HCT116 (cell line): ENCODE measurements at regions not wholly inside any gene's neighbourhood (a gene's known extent, or its start where the extent isn't known, plus 50 kb on each side); places are given as distances from the start of the nearest gene placed in this dataset.

Experiments used
- ATAC-seq: fragments of 200-7000 bp; cut with Tn5 transposase; 2 replicates; pipeline ENCODE4 v1.9.1; 2020; ENCODE audit warnings: mild to moderate bottlenecking, moderate library complexity
- BruUV-seq: library from RNA; stranded (reverse); fragments of 400-500 nt; replicated peaks from 2 replicates; lab custom pipeline; 2021; lab: Mats Ljungman, UMichigan
- CTCF ChIA-PET: fragments of 300-600 bp; sonication (Branson Sonifier 250); formaldehyde crosslinking; loops from one replicate; lab custom pipeline; 2021; ENCODE audit warnings: antibody characterized with exemption; lab: Charles Lee
- POLR2A ChIA-PET: fragments of 300-600, 350-600 bp; sonication (Branson Sonifier 250); formaldehyde crosslinking; loops from one replicate; lab custom pipeline; 2021; ENCODE audit warnings: antibody characterized with exemption; lab: Charles Lee
- RAD21 ChIA-PET, 2 experiments: fragments of 300-600 bp; sonication (Branson Sonifier 250); formaldehyde crosslinking; loops; one replicate each; lab custom pipeline; 2023; ENCODE audit warnings: low total read pairs in 2 of 2; ENCODE audit not compliant: uncharacterized antibody in 2 of 2, unreplicated experiment in 2 of 2, low non-redundant PET in 1 of 2; lab: Charles Lee
- DNase-seq: peaks from one replicate; pipeline ENCODE4 v3.0.0-alpha.2; 2010; ENCODE audit warnings: low read depth, low spot score
- H2AFZ ChIP-seq: fragments of 200-600 bp; shearing (Covaris generic), sonication (generic); 2 replicates; pipeline ENCODE4 v1.6.1; 2017; ENCODE audit warnings: low read depth, mixed run types, mixed read lengths, antibody characterized with exemption, low read length; ENCODE audit not compliant: poor library complexity, severe bottlenecking
- H3K27ac ChIP-seq: 2 replicates; pipeline ENCODE4 v1.5.1; 2012; ENCODE audit warnings: low read depth, low read length
- H3K27me3 ChIP-seq: fragments of 200-600 bp; sonication (generic); 2 replicates; pipeline ENCODE4 v1.6.1; 2016; ENCODE audit warnings: mixed run types, low read length, mixed read lengths; ENCODE audit not compliant: insufficient read depth
- H3K36me3 ChIP-seq, 2 experiments: fragments of 200-500 bp in 1 of 2; fragments of 200-600 bp in 1 of 2; sonication (Bioruptor generic) in 1 of 2; sonication (generic) in 1 of 2; 2 replicates each; pipeline versions ENCODE4 v1.5.1 to v1.6.1; 2014 to 2016; ENCODE audit warnings: low read length in 2 of 2, inconsistent platforms in 1 of 2, mixed read lengths in 1 of 2, mixed run types in 1 of 2; ENCODE audit not compliant: insufficient read depth in 2 of 2, control insufficient read depth in 1 of 2
- H3K4me1 ChIP-seq, 2 experiments: fragments of 200-600 bp in 1 of 2; sonication (generic) in 1 of 2; 2 replicates each; pipeline versions ENCODE4 v1.5.1 to v1.6.1; 2012 to 2017; ENCODE audit warnings: low read length in 2 of 2, inconsistent platforms in 1 of 2, mild to moderate bottlenecking in 1 of 2, mixed read lengths in 1 of 2, mixed run types in 1 of 2, moderate library complexity in 1 of 2; ENCODE audit not compliant: insufficient read depth in 2 of 2, control insufficient read depth in 1 of 2
- H3K4me2 ChIP-seq: fragments of 200-600 bp; sonication (generic); 2 replicates; pipeline ENCODE4 v1.6.1; 2017; ENCODE audit warnings: mixed run types, low read length, mixed read lengths
- H3K4me3 ChIP-seq, 2 experiments: fragments of 200-600 bp in 1 of 2; sonication (generic) in 1 of 2; replicated peaks in 1 of 2; 2 replicates each; pipeline ENCODE4 v1.5.1; 2011 to 2016; ENCODE audit warnings: low read length in 2 of 2, control low read depth in 1 of 2, low read depth in 1 of 2, mild to moderate bottlenecking in 1 of 2, mixed read lengths in 1 of 2, mixed run types in 1 of 2
- H3K79me2 ChIP-seq: fragments of 200-600 bp; sonication (generic); 2 replicates; pipeline ENCODE4 v1.6.1; 2017; ENCODE audit warnings: mild to moderate bottlenecking, mixed run types, low read length, moderate library complexity, mixed read lengths; ENCODE audit not compliant: insufficient read depth
- H3K9ac ChIP-seq: fragments of 200-600 bp; sonication (generic); 2 replicates; pipeline ENCODE4 v1.6.1; 2016; ENCODE audit warnings: low read length, mixed read lengths
- H3K9me2 ChIP-seq: fragments of 200-600 bp; sonication (generic), shearing (Covaris generic); 2 replicates; pipeline ENCODE4 v1.6.1; 2017; ENCODE audit warnings: mixed run types, mild to moderate bottlenecking, moderate library complexity; ENCODE audit not compliant: insufficient read depth
- H3K9me3 ChIP-seq, 2 experiments: fragments of 200-500 bp in 1 of 2; fragments of 200-600 bp in 1 of 2; sonication (Bioruptor generic) in 1 of 2; sonication (generic) in 1 of 2; 2 replicates each; pipeline ENCODE4 v1.6.1; 2014 to 2017; ENCODE audit warnings: low read length in 2 of 2, mixed read lengths in 2 of 2, inconsistent platforms in 1 of 2, low read depth in 1 of 2, mild to moderate bottlenecking in 1 of 2, mixed run types in 1 of 2, moderate library complexity in 1 of 2; ENCODE audit not compliant: control insufficient read depth in 1 of 2, insufficient read depth in 1 of 2
- H4K20me1 ChIP-seq: fragments of 200-600 bp; sonication (generic), shearing (Covaris generic); 2 replicates; pipeline ENCODE4 v1.6.1; 2017; ENCODE audit warnings: mixed run types, mild to moderate bottlenecking, moderate library complexity; ENCODE audit not compliant: insufficient read depth
- CBX3 ChIP-seq: IDR thresholded peaks from 2 replicates; pipeline ENCODE4 v1.6.1; 2012; ENCODE audit warnings: low read depth
- ELF1 ChIP-seq: IDR thresholded peaks from 2 replicates; pipeline ENCODE4 v1.6.1; 2012; ENCODE audit warnings: low read depth, borderline replicate concordance
- EZH2 ChIP-seq: fragments of 200-600 bp; sonication (generic); IDR thresholded peaks from 2 replicates; pipeline ENCODE4 v1.6.1; 2017; ENCODE audit warnings: antibody characterized with exemption, mixed run types
- EZH2phosphoT487 ChIP-seq: fragments of 200-600 bp; IDR thresholded peaks from 2 replicates; pipeline ENCODE4 v1.6.1; 2018; ENCODE audit warnings: antibody characterized with exemption, borderline replicate concordance
- JUND ChIP-seq: IDR thresholded peaks from 2 replicates; pipeline ENCODE4 v1.6.1; 2012
- MAX ChIP-seq: IDR thresholded peaks from 2 replicates; pipeline ENCODE4 v1.6.1; 2012
- POLR2A ChIP-seq: IDR thresholded peaks from 2 replicates; pipeline ENCODE4 v1.7.0; 2011; ENCODE audit warnings: borderline replicate concordance; ENCODE audit not compliant: insufficient read depth, insufficient read length; ENCODE audit errors: extremely low read depth
- POLR2AphosphoS5 ChIP-seq: IDR thresholded peaks from 2 replicates; pipeline ENCODE4 v1.6.1; 2011; ENCODE audit warnings: mild to moderate bottlenecking, low read depth, low read length, moderate library complexity
- RAD21 ChIP-seq: IDR thresholded peaks from 2 replicates; pipeline ENCODE4 v1.6.1; 2012; ENCODE audit warnings: low read depth, mild to moderate bottlenecking
- SP1 ChIP-seq: IDR thresholded peaks from 2 replicates; pipeline ENCODE4 v1.6.1; 2012; ENCODE audit warnings: low read depth
- TCF7L2 ChIP-seq: IDR thresholded peaks from 2 replicates; pipeline ENCODE4 v1.7.0; 2011; ENCODE audit warnings: borderline replicate concordance, inconsistent platforms; ENCODE audit not compliant: insufficient read depth, insufficient read length; ENCODE audit errors: extremely low read depth
- ZBTB33 ChIP-seq: IDR thresholded peaks from 2 replicates; pipeline ENCODE4 v1.6.1; 2011; ENCODE audit warnings: mild to moderate bottlenecking, low read length, moderate library complexity; ENCODE audit not compliant: insufficient replicate concordance; ENCODE audit errors: extremely low read depth
- ZFX ChIP-seq: fragments of 450-650 bp; IDR thresholded peaks from 2 replicates; pipeline ENCODE4 v1.6.1; 2017
- intact Hi-C: fragments of 100-400 bp; cut with micrococcal nuclease; formaldehyde crosslinking; loops from 2 replicates; pipeline ENCODE4 v1.10.0; 2022
- TF ChIP-seq, protein P1 (sequence below): IDR thresholded peaks from 2 replicates; pipeline ENCODE4 v1.6.1; 2012

DNA sequence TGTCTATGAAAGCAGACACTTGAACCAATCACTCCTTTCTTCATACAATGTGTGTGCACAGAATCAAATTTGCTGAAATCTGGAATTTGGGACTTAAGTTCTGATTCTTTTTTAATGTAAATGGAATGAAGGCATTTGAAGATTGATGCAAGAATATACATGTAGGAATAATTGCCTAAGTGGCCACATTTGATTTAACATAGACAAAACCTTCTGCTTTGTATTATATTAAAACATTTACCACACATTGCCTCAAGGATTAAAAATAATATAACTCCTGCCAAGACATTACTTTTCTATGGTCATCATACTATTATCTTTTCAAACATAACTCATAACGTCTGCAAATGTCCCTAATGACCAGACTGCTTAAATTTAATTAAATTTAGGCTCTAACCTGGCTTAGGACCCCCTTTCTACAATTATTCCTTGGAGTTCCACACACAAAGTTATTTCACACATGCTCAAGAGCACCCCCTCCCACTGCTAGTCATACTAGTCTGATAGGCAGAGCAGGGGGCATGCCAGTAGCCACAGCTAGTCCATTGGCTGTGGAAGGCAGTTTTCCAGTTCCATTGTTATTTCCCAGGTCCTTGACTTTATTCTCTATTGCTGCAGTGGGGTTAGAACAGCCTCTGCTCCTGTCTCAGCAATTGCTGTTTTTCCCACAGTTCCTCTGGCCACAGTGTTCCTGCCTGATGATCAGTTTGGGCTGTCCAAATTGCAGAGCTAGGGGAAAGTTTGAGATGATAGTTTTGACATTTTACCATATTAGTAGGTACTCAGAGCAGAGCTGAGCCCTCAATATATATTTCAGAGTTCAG lies 360.6 kb upstream of the GRAMD2B start:
- no peak overlapping the region for H2AFZ ChIP-seq
- no peaks in the 10 kb centered on the region for H3K27me3 ChIP-seq

GRCh38 chr5:126065061-126065460 lies 358.1 kb upstream of the GRAMD2B start:
- H3K4me1 ChIP-seq = no peaks in the 10 kb centered on the region
- POLR2A ChIA-PET = no interaction called here

More for the DNA sequence above, 360.6 kb upstream of the GRAMD2B start:
- Histone ChIP-seq H3K27ac (no peak overlapping the region), H3K4me1 (no peaks in the 10 kb centered on the region), H3K9me3 (no peaks in the 10 kb centered on the region), H3K9ac (no peak overlapping the region), H4K20me1 (no peaks in the 10 kb centered on the region), H3K9me2 (no peaks in the 10 kb centered on the region), H3K36me3 (no peaks in the 10 kb centered on the region), H3K4me3 (no peak overlapping the region), H3K79me2 (no peaks in the 10 kb centered on the region), H3K4me2 (no peak overlapping the region)
- DNase-seq (no peak), ATAC-seq (no peak)
- intact Hi-C loops = no loop called here
- no peak for TF ChIP-seq EZH2
- TF ChIP-seq ZFX = no peak
- ChIA-PET RAD21 (no interaction called here), CTCF (no interaction called here), POLR2A (no interaction called here)
- no TSS peak for BruUV-seq

More at GRCh38 chr5:126065061-126065460, 358.1 kb upstream of the GRAMD2B start:
- ChIA-PET CTCF (no interaction called here), RAD21 (no interaction called here)
- H3K36me3 ChIP-seq = no peaks in the 10 kb centered on the region
- no peak for DNase-seq
- BruUV-seq = no TSS peak
- no peaks in the 10 kb centered on the region for H3K9me3 ChIP-seq
- no peaks in the 10 kb centered on the region for H3K27me3 ChIP-seq
- no peaks in the 10 kb centered on the region for H4K20me1 ChIP-seq
- TF ChIP-seq RAD21 = no peak
- TF ChIP-seq SP1 = no peak
- TF ChIP-seq JUND = no peak
- no peak for TF ChIP-seq EZH2
- no peak for TF ChIP-seq ELF1
- TF ChIP-seq, protein P1, sequence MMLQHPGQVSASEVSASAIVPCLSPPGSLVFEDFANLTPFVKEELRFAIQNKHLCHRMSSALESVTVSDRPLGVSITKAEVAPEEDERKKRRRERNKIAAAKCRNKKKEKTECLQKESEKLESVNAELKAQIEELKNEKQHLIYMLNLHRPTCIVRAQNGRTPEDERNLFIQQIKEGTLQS = no peak
- no peak for TF ChIP-seq CBX3
- TF ChIP-seq MAX = no peak
- no peak for TF ChIP-seq POLR2A
- TF ChIP-seq ZBTB33 = no peak
- no peak for TF ChIP-seq TCF7L2
- TF ChIP-seq EZH2phosphoT487 = no peak
- no peak for TF ChIP-seq POLR2AphosphoS5
- H3K4me2 ChIP-seq = no peak overlapping the region
- no peaks in the 10 kb centered on the region for H3K9me2 ChIP-seq
- no peak overlapping the region for H3K4me3 ChIP-seq
- no peak overlapping the region for H3K27ac ChIP-seq
- no peak overlapping the region for H3K9ac ChIP-seq
- intact Hi-C loops = no loop called here
- H2AFZ ChIP-seq = no peak overlapping the region
- no peak for ATAC-seq
- no peaks in the 10 kb centered on the region for H3K79me2 ChIP-seq
